ENCODE measurements at regions not wholly inside any gene's neighbourhood (a gene's known extent, or its start where the extent isn't known, plus 50 kb on each side); places are given as distances from the start of the nearest gene placed in this dataset.

DNA sequence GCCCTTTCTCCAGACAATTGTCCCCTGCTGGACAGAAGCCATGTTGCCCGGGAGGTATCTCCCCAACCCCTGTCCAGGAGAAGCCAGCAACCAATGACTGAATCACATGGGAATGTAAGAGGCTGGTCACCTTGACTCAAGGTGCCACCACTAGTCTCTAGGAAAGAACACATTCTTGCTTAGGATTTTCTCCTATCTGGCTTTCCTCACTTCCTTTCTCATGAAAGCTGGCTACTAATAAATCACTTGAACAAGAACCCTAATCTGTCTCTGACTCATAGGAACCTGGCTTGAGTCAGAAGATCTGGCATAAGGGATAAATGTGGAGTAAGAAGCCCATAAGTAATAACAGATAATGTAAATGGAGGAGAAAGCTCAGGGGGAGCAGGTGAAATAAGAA, 101.4 kb upstream of the C11orf87 start:
- H3K4me3 ChIP-seq, result no peak overlapping the region
- H3K27ac ChIP-seq (ENCODE audit: extremely low read depth, low read depth, low read length), result no peak overlapping the region
- no peak for ATAC-seq
- no peaks in the 10 kb centered on the region for H3K27me3 ChIP-seq (ENCODE audit: control insufficient read depth in 2 of 2, insufficient read depth in 2 of 2, low read length in 2 of 2)
- no peaks in the 10 kb centered on the region for H3K9me3 ChIP-seq (replicated peaks; ENCODE audit: control insufficient read depth, insufficient read depth, low read depth, low read length)
- ChIA-PET POLR2A (no interaction called here), CTCF (ENCODE audit: low intra/inter-chr PET ratio) (no interaction called here)
- no peak for DNase-seq (ENCODE audit: extremely low read depth in 1 of 4, low spot score in 3 of 4)
- no peaks in the 10 kb centered on the region for H4K20me1 ChIP-seq (replicated peaks; ENCODE audit: control insufficient read depth, insufficient read depth, low read length)
- H3K4me1 ChIP-seq (replicated peaks in 1 of 2; ENCODE audit: control insufficient read depth in 2 of 2, insufficient read depth in 2 of 2, low read length in 2 of 2), result no peaks in the 10 kb centered on the region
- no peak for TF ChIP-seq ZNF766 (CRISPR knock-in tag; conservative IDR thresholded peaks at IDR 0.05)
- TF ChIP-seq ZNF146 (CRISPR knock-in tag; IDR thresholded peaks at IDR 0.05; ENCODE audit: unreplicated experiment), result no peak
- TF ChIP-seq RNF2 (IDR thresholded peaks at IDR 0.05), result no peak
- TF ChIP-seq XRCC4 (IDR thresholded peaks at IDR 0.05; ENCODE audit: extremely low read depth, insufficient read depth, insufficient read length), result no peak
- no peak for TF ChIP-seq NCOA2 (IDR thresholded peaks at IDR 0.05; ENCODE audit: partially characterized antibody in 2 of 2)
- TF ChIP-seq ZNF717 (CRISPR knock-in tag; IDR thresholded peaks at IDR 0.05), result no peak
- TF ChIP-seq STAG1 (CRISPR knock-in tag; IDR thresholded peaks at IDR 0.05; ENCODE audit: borderline replicate concordance), result no peak
- no peak for TF ChIP-seq ZNF695 (CRISPR knock-in tag; IDR thresholded peaks at IDR 0.05)
- no peak for TF ChIP-seq ZNF23 (CRISPR knock-in tag; IDR thresholded peaks at IDR 0.05)
- TF ChIP-seq ZNF561 (CRISPR knock-in tag; conservative IDR thresholded peaks at IDR 0.05), result no peak
- TF ChIP-seq, protein P1, sequence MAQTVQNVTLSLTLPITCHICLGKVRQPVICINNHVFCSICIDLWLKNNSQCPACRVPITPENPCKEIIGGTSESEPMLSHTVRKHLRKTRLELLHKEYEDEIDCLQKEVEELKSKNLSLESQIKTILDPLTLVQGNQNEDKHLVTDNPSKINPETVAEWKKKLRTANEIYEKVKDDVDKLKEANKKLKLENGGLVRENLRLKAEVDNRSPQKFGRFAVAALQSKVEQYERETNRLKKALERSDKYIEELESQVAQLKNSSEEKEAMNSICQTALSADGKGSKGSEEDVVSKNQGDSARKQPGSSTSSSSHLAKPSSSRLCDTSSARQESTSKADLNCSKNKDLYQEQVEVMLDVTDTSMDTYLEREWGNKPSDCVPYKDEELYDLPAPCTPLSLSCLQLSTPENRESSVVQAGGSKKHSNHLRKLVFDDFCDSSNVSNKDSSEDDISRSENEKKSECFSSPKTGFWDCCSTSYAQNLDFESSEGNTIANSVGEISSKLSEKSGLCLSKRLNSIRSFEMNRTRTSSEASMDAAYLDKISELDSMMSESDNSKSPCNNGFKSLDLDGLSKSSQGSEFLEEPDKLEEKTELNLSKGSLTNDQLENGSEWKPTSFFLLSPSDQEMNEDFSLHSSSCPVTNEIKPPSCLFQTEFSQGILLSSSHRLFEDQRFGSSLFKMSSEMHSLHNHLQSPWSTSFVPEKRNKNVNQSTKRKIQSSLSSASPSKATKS (CRISPR knock-in tag; IDR thresholded peaks at IDR 0.05), result no peak
- TF ChIP-seq, protein P2, sequence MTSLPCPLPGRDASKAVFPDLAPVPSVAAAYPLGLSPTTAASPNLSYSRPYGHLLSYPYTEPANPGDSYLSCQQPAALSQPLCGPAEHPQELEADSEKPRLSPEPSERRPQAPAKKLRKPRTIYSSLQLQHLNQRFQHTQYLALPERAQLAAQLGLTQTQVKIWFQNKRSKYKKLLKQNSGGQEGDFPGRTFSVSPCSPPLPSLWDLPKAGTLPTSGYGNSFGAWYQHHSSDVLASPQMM (CRISPR knock-in tag; IDR thresholded peaks at IDR 0.05), result no peak
- TF ChIP-seq HNRNPH1 (optimal IDR thresholded peaks at IDR 0.05; ENCODE audit: low read depth, low read length), result no peak
- no peak for TF ChIP-seq FIP1L1 (IDR thresholded peaks at IDR 0.05; ENCODE audit: low read depth, low read length, poor library complexity, severe bottlenecking)
- TF ChIP-seq ATF1 (CRISPR knock-in tag; IDR thresholded peaks at IDR 0.05), result no peak
- no peak for TF ChIP-seq ATF1 (tag; IDR thresholded peaks at IDR 0.05)
- no peak for TF ChIP-seq FOXK2 (conservative IDR thresholded peaks at IDR 0.05 in 1 of 2, IDR thresholded peaks at IDR 0.05 in 1 of 2; ENCODE audit: low read depth in 2 of 2)
- TF ChIP-seq PTBP1 (IDR thresholded peaks at IDR 0.05; ENCODE audit: low read depth, low read length), result no peak
- no peak for TF ChIP-seq ZNF174 (CRISPR knock-in tag; IDR thresholded peaks at IDR 0.05)
- no peak for TF ChIP-seq RB1 (IDR thresholded peaks at IDR 0.05; ENCODE audit: low read depth)
- no peaks in the 10 kb centered on the region for H3K36me3 ChIP-seq (ENCODE audit: control insufficient read depth, insufficient read depth, low read length)
- no peak overlapping the region for H3K9ac ChIP-seq (ENCODE audit: insufficient read depth in 1 of 2, low read depth in 2 of 2, low read length in 2 of 2)
- BruUV-seq (replicated peaks), result no TSS peak
- no peak for FAIRE-seq
- H2AFZ ChIP-seq (ENCODE audit: low read depth, low read length), result no peak overlapping the region
- no peak overlapping the region for H3K4me2 ChIP-seq (ENCODE audit: insufficient read depth, low read length)
- intact Hi-C loops (cut with micrococcal nuclease) (no loop called here), in situ Hi-C loops (cut with MboI) (no loop called here)
- no peaks in the 10 kb centered on the region for H3K9me1 ChIP-seq (ENCODE audit: control insufficient read depth, insufficient read depth, low read length)
- WGBS (ENCODE audit: insufficient coverage, low coverage, missing lambda C conversion rate), result 0% methylated on average over 1 of the region's 1 CpG
- H3K79me2 ChIP-seq (ENCODE audit: control insufficient read depth, insufficient read depth, low read length), result no peaks in the 10 kb centered on the region
